Keratinocyte (primary cell): ENCODE measurements at regions not wholly inside any gene's neighbourhood (a gene's known extent, or its start where the extent isn't known, plus 50 kb on each side); places are given as distances from the start of the nearest gene placed in this dataset.

Experiments used
- DNase-seq: peaks from one replicate; pipeline ENCODE4 v3.0.0-alpha.2; 2011; ENCODE audit warnings: low read depth, missing footprints, low spot score
- FAIRE-seq: peaks from 2 replicates; lab custom pipeline; 2011; peaks lifted over from hg19 to GRCh38; lab: Jason Lieb, UNC
- H2AFZ ChIP-seq: 2 replicates; pipeline ENCODE4 v1.6.0; 2012; ENCODE audit warnings: low read length, control low read depth, inconsistent platforms; ENCODE audit not compliant: control insufficient read depth
- H3K27ac ChIP-seq: 2 replicates; pipeline ENCODE4 v1.5.1; 2011; ENCODE audit warnings: low read length; ENCODE audit not compliant: control insufficient read depth, insufficient read depth
- H3K27me3 ChIP-seq: 3 replicates; pipeline ENCODE4 v1.6.0; 2011; ENCODE audit warnings: low read length; ENCODE audit not compliant: control insufficient read depth, insufficient read depth; ENCODE audit errors: extremely low read depth
- H3K36me3 ChIP-seq, 2 experiments: 2 replicates in 1 of 2; 3 replicates in 1 of 2; pipeline ENCODE4 v1.5.1; 2011; ENCODE audit warnings: low read length in 2 of 2, mild to moderate bottlenecking in 1 of 2; ENCODE audit not compliant: control insufficient read depth in 2 of 2, insufficient read depth in 2 of 2; ENCODE audit errors: extremely low read depth in 1 of 2
- H3K4me1 ChIP-seq: 3 replicates; pipeline ENCODE4 v1.5.1; 2011; ENCODE audit warnings: low read length; ENCODE audit not compliant: control insufficient read depth, insufficient read depth; ENCODE audit errors: extremely low read depth
- H3K4me2 ChIP-seq: 3 replicates; pipeline ENCODE4 v1.6.0; 2011; ENCODE audit warnings: low read depth, low read length; ENCODE audit not compliant: control insufficient read depth, insufficient read depth; ENCODE audit errors: extremely low read depth
- H3K4me3 ChIP-seq, 3 experiments: fragments of 200-600 bp in 1 of 3; sonication (generic) in 1 of 3; 2 replicates in 2 of 3; 3 replicates in 1 of 3; pipeline ENCODE4 v1.5.1; 2011 to 2016; ENCODE audit warnings: low read length in 3 of 3, mild to moderate bottlenecking in 3 of 3, control low read depth in 2 of 3, inconsistent platforms in 1 of 3, low read depth in 1 of 3, mixed read lengths in 1 of 3, mixed run types in 1 of 3, moderate library complexity in 1 of 3; ENCODE audit not compliant: control insufficient read depth in 2 of 3, insufficient read depth in 2 of 3; ENCODE audit errors: extremely low read depth in 1 of 3
- H3K79me2 ChIP-seq: 2 replicates; pipeline ENCODE4 v1.6.0; 2012; ENCODE audit warnings: low read length; ENCODE audit not compliant: control insufficient read depth, insufficient read depth
- H3K9ac ChIP-seq: 3 replicates; pipeline ENCODE4 v1.6.0; 2011; ENCODE audit warnings: low read length; ENCODE audit not compliant: control insufficient read depth, insufficient read depth; ENCODE audit errors: extremely low read depth
- H3K9me1 ChIP-seq: 3 replicates; pipeline ENCODE4 v1.6.0; 2011; ENCODE audit warnings: low read length; ENCODE audit not compliant: control insufficient read depth, insufficient read depth; ENCODE audit errors: extremely low read depth
- H3K9me3 ChIP-seq: 2 replicates; pipeline ENCODE4 v1.5.1; 2012; ENCODE audit warnings: low read depth, low read length; ENCODE audit not compliant: control insufficient read depth
- H4K20me1 ChIP-seq: 3 replicates; pipeline ENCODE4 v1.6.0; 2011; ENCODE audit warnings: low read length; ENCODE audit not compliant: control insufficient read depth, insufficient read depth; ENCODE audit errors: extremely low read depth
- CTCF ChIP-seq, 3 experiments: IDR thresholded peaks in 1 of 3; conservative IDR thresholded peaks in 1 of 3; optimal IDR thresholded peaks in 1 of 3; 2 replicates in 2 of 3; 3 replicates in 1 of 3; pipeline versions ENCODE3 to v1.5.1; 2011; ENCODE audit warnings: low read length in 3 of 3, mild to moderate bottlenecking in 3 of 3, moderate library complexity in 2 of 3, control low read depth in 1 of 3, inconsistent platforms in 1 of 3; ENCODE audit not compliant: insufficient read depth in 2 of 3; ENCODE audit errors: extremely low read depth in 1 of 3
- EZH2 ChIP-seq: IDR thresholded peaks from one replicate; pipeline ENCODE4 v1.6.1; 2012; ENCODE audit warnings: inconsistent platforms, mild to moderate bottlenecking, low read length, moderate library complexity
- dilution Hi-C: fragments of 300-500 bp; cut with MboI; formaldehyde crosslinking; loops from one replicate; pipeline ENCODE4 v1.7.0; 2020; ENCODE audit warnings: low sequenced_read_pairs; ENCODE audit not compliant: extremely low pct_ligation_motif_present

- Histone ChIP-seq H3K4me3 (no peak overlapping the region), H3K79me2 (no peaks in the 10 kb centered on the region), H3K9me1 (no peaks in the 10 kb centered on the region), H3K4me2 (no peak overlapping the region), H3K27me3 (no peaks in the 10 kb centered on the region), H3K27ac (no peak overlapping the region), H3K9ac (no peak overlapping the region), H2AFZ (no peak overlapping the region), H3K36me3 (no peaks in the 10 kb centered on the region), H3K4me1 (no peaks in the 10 kb centered on the region), H4K20me1 (no peaks in the 10 kb centered on the region), H3K9me3 (no peaks in the 10 kb centered on the region)
- dilution Hi-C loops = loop anchor here (25.0 kb wide), 1 partner anchor 311 kb away; the partner anchor contains the start of gene PIWIL1
- DNase-seq (no peak), FAIRE-seq (peak; percentile 71)
- TF ChIP-seq EZH2 = no peak
- TF ChIP-seq CTCF (optimal IDR thresholded peaks at IDR 0.05 in 1 of 3, IDR thresholded peaks at IDR 0.05 in 1 of 3, conservative IDR thresholded peaks at IDR 0.05 in 1 of 3; ENCODE audit: extremely low read depth in 1 of 3, insufficient read depth in 2 of 3, low read length in 3 of 3) = peak; percentile 71 to 82 (median 77)
Measured at GRCh38 chr12:130026608-130027176, 122.9 kb upstream of the TMEM132D start.

GRCh38 chr12:130027798-130028197, 124.0 kb upstream of the TMEM132D start:
- TF ChIP-seq CTCF (optimal IDR thresholded peaks at IDR 0.05 in 1 of 3, IDR thresholded peaks at IDR 0.05 in 1 of 3, conservative IDR thresholded peaks at IDR 0.05 in 1 of 3; ENCODE audit: extremely low read depth in 1 of 3, insufficient read depth in 2 of 3, low read length in 3 of 3) (no peak), EZH2 (no peak)
- H4K20me1 ChIP-seq = no peaks in the 10 kb centered on the region
- DNase-seq (no peak), FAIRE-seq (no peak)
- H3K27me3 ChIP-seq = no peaks in the 10 kb centered on the region
- H3K36me3 ChIP-seq = no peaks in the 10 kb centered on the region
- H3K27ac ChIP-seq = no peak overlapping the region
- no peak overlapping the region for H3K9ac ChIP-seq
- no peak overlapping the region for H3K4me3 ChIP-seq
- no peaks in the 10 kb centered on the region for H3K9me1 ChIP-seq
- no peak overlapping the region for H3K4me2 ChIP-seq
- H3K79me2 ChIP-seq = no peaks in the 10 kb centered on the region
- no peaks in the 10 kb centered on the region for H3K4me1 ChIP-seq
- no peaks in the 10 kb centered on the region for H3K9me3 ChIP-seq
- H2AFZ ChIP-seq = no peak overlapping the region
- dilution Hi-C loops = loop anchor here (25.0 kb wide), 1 partner anchor 310 kb away; the partner anchor contains the start of gene PIWIL1
